Psoas muscle (tissue), 7 donors: ENCODE measurements at regions not wholly inside any gene's neighbourhood (a gene's known extent, or its start where the extent isn't known, plus 50 kb on each side); places are given as distances from the start of the nearest gene placed in this dataset.
"Not testable (repeated sequence)": the region's sequence is repeated elsewhere in the genome, so short reads cannot be mapped to it uniquely, and the experiment has no call there.

ENCODE experiments used
- ATAC-seq, 4 donors: fragments of 200-7000 bp; cut with Tn5 transposase; one replicate each; pipeline ENCODE4 v1.9.1; 2020; ENCODE audit warnings: moderate library complexity in 3 of 4, mild to moderate bottlenecking in 2 of 4
- DNase-seq, 2 donors: peaks; one replicate each; pipeline ENCODE4 v3.0.0-alpha.2; 2020
- H3K27ac ChIP-seq: fragments of 200-600 bp; one replicate; pipeline ENCODE4 v1.8.0; 2022
- H3K27me3 ChIP-seq, 3 donors: fragments of 200-600 bp in 1 of 3; one replicate each; pipeline versions ENCODE4 v1.6.1 to v1.8.0; 2013 to 2022; ENCODE audit warnings: low read length in 2 of 3, mild to moderate bottlenecking in 2 of 3, moderate library complexity in 1 of 3; ENCODE audit not compliant: insufficient read depth in 3 of 3
- H3K36me3 ChIP-seq, 2 donors: fragments of 200-600 bp in 1 of 2; one replicate each; pipeline versions ENCODE4 v1.6.1 to v1.8.0; 2013 to 2022; ENCODE audit warnings: low read depth in 1 of 2, mild to moderate bottlenecking in 1 of 2, moderate library complexity in 1 of 2; ENCODE audit not compliant: insufficient read depth in 1 of 2
- H3K4me1 ChIP-seq: fragments of 200-600 bp; one replicate; pipeline ENCODE4 v1.8.0; 2022
- H3K4me3 ChIP-seq: fragments of 200-600 bp; one replicate; pipeline ENCODE4 v1.8.0; 2022; ENCODE audit warnings: mild to moderate bottlenecking
- H3K9me3 ChIP-seq: fragments of 200-600 bp; one replicate; pipeline ENCODE4 v1.8.0; 2022
- WGBS, 3 donors: extraction: QIAGEN DNeasy Blood & Tissue Kit; methylation state at CpG; one replicate each; pipeline versions ENCODE4 v1.1.6 to v1.1.7; 2013; 5-methylcytosine and 5-hydroxymethylcytosine counted together
- intact Hi-C, 2 donors: fragments of 100-400 bp; cut with DNase I; formaldehyde crosslinking; loops; one replicate each; pipeline versions ENCODE4 v1.11.0 to v1.14.2; 2022
- TF ChIP-seq, protein P1 (sequence below): fragments of 200-600 bp; IDR thresholded peaks from one replicate; pipeline ENCODE4 v1.8.0; 2022; ENCODE audit warnings: antibody characterized with exemption
- donor health status: healthy with polysubstance abuse.
- donor health status: DM: no; HTN: no; CAD: no; lungs with moderate emphysema.
- donor health status: Bipolar disorder and iron deficiency.
- donor health status: healthy.
- donor health status: DM: yes; HTN: yes; CAD: no.
- donor health status: DM: no; HTN: no; CAD: no.
- donor health status: DM: yes; HTN: yes; CAD: no.

GRCh38 chr11:122002926-122003325 is 113.1 kb downstream of the BLID start:
- H3K9me3 ChIP-seq, result no peaks in the 10 kb centered on the region
- H3K27me3 ChIP-seq, result no peaks in the 10 kb centered on the region
- ATAC-seq (no peak), DNase-seq (no peak)
- WGBS, 3 donors, result 66 to 71% (median 67%) methylated on average over 1 of the region's 1 CpG
- no peaks in the 10 kb centered on the region for H3K36me3 ChIP-seq
- intact Hi-C loops, result no loop called here
- peaks cover 9% of the 10 kb centered on the region for H3K4me1 ChIP-seq
- no peak overlapping the region for H3K4me3 ChIP-seq
- TF ChIP-seq, protein P1, sequence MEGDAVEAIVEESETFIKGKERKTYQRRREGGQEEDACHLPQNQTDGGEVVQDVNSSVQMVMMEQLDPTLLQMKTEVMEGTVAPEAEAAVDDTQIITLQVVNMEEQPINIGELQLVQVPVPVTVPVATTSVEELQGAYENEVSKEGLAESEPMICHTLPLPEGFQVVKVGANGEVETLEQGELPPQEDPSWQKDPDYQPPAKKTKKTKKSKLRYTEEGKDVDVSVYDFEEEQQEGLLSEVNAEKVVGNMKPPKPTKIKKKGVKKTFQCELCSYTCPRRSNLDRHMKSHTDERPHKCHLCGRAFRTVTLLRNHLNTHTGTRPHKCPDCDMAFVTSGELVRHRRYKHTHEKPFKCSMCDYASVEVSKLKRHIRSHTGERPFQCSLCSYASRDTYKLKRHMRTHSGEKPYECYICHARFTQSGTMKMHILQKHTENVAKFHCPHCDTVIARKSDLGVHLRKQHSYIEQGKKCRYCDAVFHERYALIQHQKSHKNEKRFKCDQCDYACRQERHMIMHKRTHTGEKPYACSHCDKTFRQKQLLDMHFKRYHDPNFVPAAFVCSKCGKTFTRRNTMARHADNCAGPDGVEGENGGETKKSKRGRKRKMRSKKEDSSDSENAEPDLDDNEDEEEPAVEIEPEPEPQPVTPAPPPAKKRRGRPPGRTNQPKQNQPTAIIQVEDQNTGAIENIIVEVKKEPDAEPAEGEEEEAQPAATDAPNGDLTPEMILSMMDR, result no peak
- H3K27ac ChIP-seq, result no peak overlapping the region

- Histone ChIP-seq H3K4me3 (no peak overlapping the region), H3K9me3 (no peaks in the 10 kb centered on the region), H3K27ac (no peak overlapping the region), H3K4me1 (peaks cover under 1% of the 10 kb centered on the region), H3K36me3 (no peaks in the 10 kb centered on the region), H3K27me3 (no peaks in the 10 kb centered on the region)
- WGBS, 3 donors, result 94 to 97% (median 95%) methylated on average over 1 of the region's 1 CpG
- ATAC-seq, result no peak
- DNase-seq, result no peak
- TF ChIP-seq, protein P1, result no peak
- intact Hi-C loops, result no loop called here
Observed at GRCh38 chr11:122002047-122002446, 114.0 kb downstream of the BLID start.

GRCh38 chr11:121999651-122000050 is 116.4 kb downstream of the BLID start:
- TF ChIP-seq, protein P1, result no peak

GRCh38 chr11:121996574-121996973 is 119.4 kb downstream of the BLID start:
- TF ChIP-seq, protein P1, result no peak
- H3K4me1 ChIP-seq, result no peaks in the 10 kb centered on the region
- ATAC-seq (peak in 1 of 4 donors; percentile 57), DNase-seq (no peak)
- WGBS, 3 donors, result 20 to 35% (median 26%) methylated on average over 1 of the region's 1 CpG
- intact Hi-C loops, result no loop called here
- H3K27ac ChIP-seq, result no peak overlapping the region
- no peaks in the 10 kb centered on the region for H3K27me3 ChIP-seq
- H3K9me3 ChIP-seq, result no peaks in the 10 kb centered on the region
- H3K4me3 ChIP-seq, result no peak overlapping the region
- no peaks in the 10 kb centered on the region for H3K36me3 ChIP-seq

More at GRCh38 chr11:121999651-122000050, 116.4 kb downstream of the BLID start:
- ATAC-seq (no peak), DNase-seq (no peak)
- intact Hi-C loops, result no loop called here
- no peak overlapping the region for H3K4me3 ChIP-seq
- H3K4me1 ChIP-seq, result no peaks in the 10 kb centered on the region
- H3K9me3 ChIP-seq, result no peaks in the 10 kb centered on the region
- no peaks in the 10 kb centered on the region for H3K27me3 ChIP-seq
- H3K27ac ChIP-seq, result no peak overlapping the region
- 39 to 65% (median 54%) methylated on average over 2 of the region's 2 CpGs for whole genome bisulfite sequencing, 3 donors
- no peaks in the 10 kb centered on the region for H3K36me3 ChIP-seq

GRCh38 chr11:121983901-121984300 is 132.1 kb downstream of the BLID start:
- ATAC-seq, result no peak
- intact Hi-C loops, result no loop called here
- TF ChIP-seq, protein P1, result no peak
- H3K4me3 ChIP-seq, result no peak overlapping the region
- WGBS, 3 donors, result 57 to 69% (median 59%) methylated on average over 3 of the region's 3 CpGs
- peaks cover 7% of the 10 kb centered on the region for H3K4me1 ChIP-seq
- no peak for DNase-seq
- H3K9me3 ChIP-seq, result no peaks in the 10 kb centered on the region
- H3K27me3 ChIP-seq, result no peaks in the 10 kb centered on the region
- no peaks in the 10 kb centered on the region for H3K36me3 ChIP-seq
- H3K27ac ChIP-seq, result no peak overlapping the region

DNA sequence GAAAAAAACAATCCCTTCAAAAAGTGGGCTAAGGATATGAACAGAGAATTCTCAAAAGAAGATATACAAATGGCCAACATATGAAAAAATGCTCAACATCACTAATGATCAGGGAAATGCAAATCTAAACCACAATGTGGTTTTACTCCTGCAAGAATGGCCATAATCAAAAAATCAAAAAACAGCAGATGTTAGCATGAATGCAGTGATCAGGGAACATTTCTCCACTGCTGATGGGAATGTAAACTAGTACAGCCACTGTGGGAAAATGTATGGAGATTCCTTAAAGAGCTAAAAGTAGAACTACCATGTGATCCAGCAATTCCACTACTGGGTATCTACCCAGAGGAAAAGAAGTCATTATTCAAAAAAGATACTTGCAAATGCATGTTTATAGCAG is 138.1 kb downstream of the BLID start:
- ATAC-seq, H3K36me3 ChIP-seq, H3K4me1 ChIP-seq, H3K27ac ChIP-seq, H3K4me3 ChIP-seq, intact Hi-C loops, DNase-seq, H3K9me3 ChIP-seq, H3K27me3 ChIP-seq: not testable (repeated sequence)
